ENCODE measurements at regions not wholly inside any gene's neighbourhood (a gene's known extent, or its start where the extent isn't known, plus 50 kb on each side); places are given as distances from the start of the nearest gene placed in this dataset.

- no peaks in the 10 kb centered on the region for H3K23me2 ChIP-seq (ENCODE audit: low read depth, low read length)
- no peak overlapping the region for H2BK120ac ChIP-seq (replicated peaks; ENCODE audit: low read depth, low read length)
- no peak overlapping the region for H2BK12ac ChIP-seq (ENCODE audit: low read depth, low read length)
- ChIA-PET CTCF (ENCODE audit: partially characterized antibody) (interaction anchor here (0.6 to 6.3 kb wide), 17 partner anchors 11 to 1892 kb away, joined by 3 to 63 read pairs (median 4); no protein-coding TSS in a partner anchor), POLR2A (ENCODE audit: partially characterized antibody) (interaction anchor here (0.9 kb wide), 1 partner anchor 55 kb away, joined by 3 read pairs; no protein-coding TSS in a partner anchor)
- no peak for FAIRE-seq
- H3K4me3 ChIP-seq (ENCODE audit: extremely low read depth in 1 of 4, insufficient read depth in 2 of 4, low read depth in 3 of 4, low read length in 4 of 4): no peak overlapping the region
- no peak overlapping the region for H3K14ac ChIP-seq (ENCODE audit: insufficient read length)
- no peak overlapping the region for H3K18ac ChIP-seq (ENCODE audit: extremely low read depth, low read length)
- no peak overlapping the region for H2AK5ac ChIP-seq (ENCODE audit: low read depth, low read length)
- H3K4me1 ChIP-seq (replicated peaks in 1 of 4; ENCODE audit: control insufficient read depth in 3 of 4, insufficient read depth in 4 of 4, low read length in 3 of 4): peaks cover 0 to 9% (median 4%) of the 10 kb centered on the region in 4 experiments; a peak in 5 of 7 replicates
- no peak overlapping the region for H3K4ac ChIP-seq (replicated peaks; ENCODE audit: insufficient read length, low read depth, low read length)
- H3K4me2 ChIP-seq (ENCODE audit: insufficient read depth in 1 of 2, low read depth in 2 of 2, low read length in 2 of 2): no peak overlapping the region
- H2BK20ac ChIP-seq (ENCODE audit: low read length): 0 out of 2 replicates have a peak overlapping the region, but pooled peaks have one; percentile 10
- no peak overlapping the region for H2AFZ ChIP-seq (ENCODE audit: low read length)
- H3K79me2 ChIP-seq (ENCODE audit: control insufficient read depth in 1 of 2, insufficient read depth in 2 of 2, low read length in 2 of 2): no peaks in the 10 kb centered on the region
- DNase-seq (ENCODE audit: low read depth in 1 of 2, low spot score in 2 of 2): no peak
- no peaks in the 10 kb centered on the region for H3K9me3 ChIP-seq (ENCODE audit: insufficient read depth in 2 of 2, low read depth in 1 of 2, low read length in 1 of 2)
- H2BK15ac ChIP-seq (ENCODE audit: low read length): no peak overlapping the region
- H4K8ac ChIP-seq (ENCODE audit: extremely low read depth, insufficient read depth, low read length): no peak overlapping the region
- H4K5ac ChIP-seq (ENCODE audit: insufficient read length, low read depth, low read length): no peak overlapping the region
- H2BK5ac ChIP-seq (ENCODE audit: low read depth, low read length): no peak overlapping the region
- H3K27ac ChIP-seq (ENCODE audit: low read depth, low read length): no peak overlapping the region
- H3K79me1 ChIP-seq (ENCODE audit: low read depth, low read length): no peaks in the 10 kb centered on the region
- no peak overlapping the region for H4K91ac ChIP-seq (replicated peaks; ENCODE audit: insufficient read length, low read length)
- H3K23ac ChIP-seq (ENCODE audit: insufficient read length): no peak overlapping the region
- no peak overlapping the region for H3K9ac ChIP-seq (replicated peaks in 1 of 4; ENCODE audit: extremely low read depth in 1 of 4, low read depth in 3 of 4, low read length in 3 of 4)
- H3K27me3 ChIP-seq (replicated peaks in 1 of 4; ENCODE audit: control insufficient read depth in 3 of 4, extremely low read depth in 1 of 4, insufficient read depth in 3 of 4, low read length in 3 of 4): no peaks in the 10 kb centered on the region
- no peaks in the 10 kb centered on the region for H4K20me1 ChIP-seq (replicated peaks in 1 of 2; ENCODE audit: control insufficient read depth in 1 of 2, insufficient read depth in 2 of 2, low read length in 2 of 2)
- WGBS, 2 experiments (ENCODE audit: extremely low coverage in 1 of 2, insufficient coverage in 1 of 2, insufficient read length in 1 of 2, insufficient replicate concordance in 2 of 2, low coverage in 1 of 2, low lambda C conversion rate in 2 of 2, missing lambda C conversion rate in 1 of 2): 88% methylated on average over 5 of the region's 5 CpGs; no CpG with 5 or more reads in 1 of the 2 experiments
- TF ChIP-seq TBP (IDR thresholded peaks at IDR 0.05; ENCODE audit: low read depth, low read length) (no peak), E2F6 (IDR thresholded peaks at IDR 0.05) (no peak), BCL11A (IDR thresholded peaks at IDR 0.05; ENCODE audit: low read depth in 2 of 2, low read length in 2 of 2) (no peak), POLR2AphosphoS5 (IDR thresholded peaks at IDR 0.05; ENCODE audit: low read depth, low read length) (no peak)
- H3K56ac ChIP-seq (replicated peaks; ENCODE audit: insufficient read length, low read depth, low read length): no peak overlapping the region
- H3K36me3 ChIP-seq (ENCODE audit: control insufficient read depth in 2 of 4, insufficient read depth in 4 of 4, low read length in 3 of 4): no peaks in the 10 kb centered on the region
Measured at GRCh38 chr10:105973902-105974301, 1190.6 kb downstream of the SORCS1 start.
